GM12878 (cell line): ENCODE measurements at regions not wholly inside any gene's neighbourhood (a gene's known extent, or its start where the extent isn't known, plus 50 kb on each side); places are given as distances from the start of the nearest gene placed in this dataset.

Experiments used
- SIN3A ChIP-seq: IDR thresholded peaks from 2 replicates; pipeline ENCODE4 v1.6.1; 2012; ENCODE audit warnings: low read depth, low read length, improper control_type of control experiment
- TF ChIP-seq, protein P1 (sequence below): fragments of 450-650 bp; IDR thresholded peaks from 2 replicates; pipeline ENCODE4 v1.6.1; 2017; ENCODE audit warnings: antibody characterized with exemption, mild to moderate bottlenecking, moderate library complexity
- TF ChIP-seq, protein P2 (sequence below): IDR thresholded peaks from 2 replicates; pipeline ENCODE4 v1.6.1; 2011; ENCODE audit warnings: borderline replicate concordance, low read depth, mild to moderate bottlenecking, moderate library complexity, low read length; ENCODE audit not compliant: insufficient read depth, poor library complexity, severe bottlenecking

DNA sequence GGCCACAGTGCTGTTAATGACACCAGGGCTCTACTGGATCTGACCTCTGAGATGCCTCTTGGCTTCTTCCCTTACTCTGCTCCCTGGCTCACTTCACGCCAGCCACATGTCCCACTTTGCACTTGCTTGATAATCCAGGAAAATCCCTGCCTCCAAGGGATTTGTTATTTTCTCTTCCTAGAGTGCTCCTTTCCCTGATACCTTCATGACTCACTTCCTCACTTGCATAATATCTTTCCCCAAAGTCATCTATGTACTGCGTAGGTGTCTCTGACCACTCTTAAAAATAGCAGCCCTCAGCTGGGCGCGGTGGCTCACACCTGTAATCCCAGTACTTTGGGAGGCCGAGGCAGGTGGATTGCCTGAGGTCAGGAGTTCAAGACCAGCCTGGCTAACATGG, 572.3 kb downstream of the PLCL1 start:
- TF ChIP-seq, protein P1, sequence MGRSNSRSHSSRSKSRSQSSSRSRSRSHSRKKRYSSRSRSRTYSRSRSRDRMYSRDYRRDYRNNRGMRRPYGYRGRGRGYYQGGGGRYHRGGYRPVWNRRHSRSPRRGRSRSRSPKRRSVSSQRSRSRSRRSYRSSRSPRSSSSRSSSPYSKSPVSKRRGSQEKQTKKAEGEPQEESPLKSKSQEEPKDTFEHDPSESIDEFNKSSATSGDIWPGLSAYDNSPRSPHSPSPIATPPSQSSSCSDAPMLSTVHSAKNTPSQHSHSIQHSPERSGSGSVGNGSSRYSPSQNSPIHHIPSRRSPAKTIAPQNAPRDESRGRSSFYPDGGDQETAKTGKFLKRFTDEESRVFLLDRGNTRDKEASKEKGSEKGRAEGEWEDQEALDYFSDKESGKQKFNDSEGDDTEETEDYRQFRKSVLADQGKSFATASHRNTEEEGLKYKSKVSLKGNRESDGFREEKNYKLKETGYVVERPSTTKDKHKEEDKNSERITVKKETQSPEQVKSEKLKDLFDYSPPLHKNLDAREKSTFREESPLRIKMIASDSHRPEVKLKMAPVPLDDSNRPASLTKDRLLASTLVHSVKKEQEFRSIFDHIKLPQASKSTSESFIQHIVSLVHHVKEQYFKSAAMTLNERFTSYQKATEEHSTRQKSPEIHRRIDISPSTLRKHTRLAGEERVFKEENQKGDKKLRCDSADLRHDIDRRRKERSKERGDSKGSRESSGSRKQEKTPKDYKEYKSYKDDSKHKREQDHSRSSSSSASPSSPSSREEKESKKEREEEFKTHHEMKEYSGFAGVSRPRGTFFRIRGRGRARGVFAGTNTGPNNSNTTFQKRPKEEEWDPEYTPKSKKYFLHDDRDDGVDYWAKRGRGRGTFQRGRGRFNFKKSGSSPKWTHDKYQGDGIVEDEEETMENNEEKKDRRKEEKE = no peak
- TF ChIP-seq SIN3A = no peak
- TF ChIP-seq, protein P2, sequence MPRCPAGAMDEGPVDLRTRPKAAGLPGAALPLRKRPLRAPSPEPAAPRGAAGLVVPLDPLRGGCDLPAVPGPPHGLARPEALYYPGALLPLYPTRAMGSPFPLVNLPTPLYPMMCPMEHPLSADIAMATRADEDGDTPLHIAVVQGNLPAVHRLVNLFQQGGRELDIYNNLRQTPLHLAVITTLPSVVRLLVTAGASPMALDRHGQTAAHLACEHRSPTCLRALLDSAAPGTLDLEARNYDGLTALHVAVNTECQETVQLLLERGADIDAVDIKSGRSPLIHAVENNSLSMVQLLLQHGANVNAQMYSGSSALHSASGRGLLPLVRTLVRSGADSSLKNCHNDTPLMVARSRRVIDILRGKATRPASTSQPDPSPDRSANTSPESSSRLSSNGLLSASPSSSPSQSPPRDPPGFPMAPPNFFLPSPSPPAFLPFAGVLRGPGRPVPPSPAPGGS = no peak
